Cardiac fibroblast (primary cell): ENCODE measurements at regions not wholly inside any gene's neighbourhood (a gene's known extent, or its start where the extent isn't known, plus 50 kb on each side); places are given as distances from the start of the nearest gene placed in this dataset.
A peak's percentile ranks its signal among the peaks of the same experiment; 100 is the strongest.

ENCODE experiments used
- DNase-seq, 2 donors: peaks; one replicate each; pipeline versions ENCODE4 v3.0.0 to v3.0.0-alpha.2; 2010; ENCODE audit warnings: low read depth in 2 of 2
- H3K4me3 ChIP-seq, 2 donors: replicated peaks in 1 of 2; 1 replicate in 1 of 2; 2 replicates in 1 of 2; pipeline ENCODE4 v1.5.1; 2011; ENCODE audit warnings: low read depth in 2 of 2, low read length in 2 of 2, mild to moderate bottlenecking in 2 of 2, moderate library complexity in 1 of 2
- CTCF ChIP-seq: IDR thresholded peaks from one replicate; pipeline ENCODE4 v1.5.1; 2011; ENCODE audit warnings: low read depth, mild to moderate bottlenecking, low read length, inconsistent platforms

GRCh38 chr5:57685516-57686255, 203.1 kb upstream of the ACTBL2 start:
- H3K4me3 ChIP-seq = no peak overlapping the region
- peak in 1 of 2 donors; percentile 26 for DNase-seq
- no peak for TF ChIP-seq CTCF

GRCh38 chr5:57684299-57684702, 201.7 kb upstream of the ACTBL2 start:
- TF ChIP-seq CTCF = no peak
- DNase-seq = peak in 1 of 2 donors; percentile 33

GRCh38 chr5:57683036-57683630, 200.5 kb upstream of the ACTBL2 start:
- TF ChIP-seq CTCF = no peak
- DNase-seq = peak; percentile 27 to 45
- no peak overlapping the region for H3K4me3 ChIP-seq

More at GRCh38 chr5:57684299-57684702, 201.7 kb upstream of the ACTBL2 start:
- H3K4me3 ChIP-seq = no peak overlapping the region

GRCh38 chr5:57681942-57682341, 199.3 kb upstream of the ACTBL2 start:
- no peak overlapping the region for H3K4me3 ChIP-seq
- no peak for DNase-seq
- no peak for TF ChIP-seq CTCF

- no peak for TF ChIP-seq CTCF
- no peak for DNase-seq
- H3K4me3 ChIP-seq = no peak overlapping the region
Observed at GRCh38 chr5:57680686-57681085, 198.1 kb upstream of the ACTBL2 start.

GRCh38 chr5:57677235-57677634, 194.6 kb upstream of the ACTBL2 start:
- DNase-seq = no peak
- TF ChIP-seq CTCF = no peak
- H3K4me3 ChIP-seq = no peak overlapping the region
